ENCODE measurements at regions not wholly inside any gene's neighbourhood (a gene's known extent, or its start where the extent isn't known, plus 50 kb on each side); places are given as distances from the start of the nearest gene placed in this dataset.
"Not testable (repeated sequence)": the region's sequence is repeated elsewhere in the genome, so short reads cannot be mapped to it uniquely, and the experiment has no call there.

DNA sequence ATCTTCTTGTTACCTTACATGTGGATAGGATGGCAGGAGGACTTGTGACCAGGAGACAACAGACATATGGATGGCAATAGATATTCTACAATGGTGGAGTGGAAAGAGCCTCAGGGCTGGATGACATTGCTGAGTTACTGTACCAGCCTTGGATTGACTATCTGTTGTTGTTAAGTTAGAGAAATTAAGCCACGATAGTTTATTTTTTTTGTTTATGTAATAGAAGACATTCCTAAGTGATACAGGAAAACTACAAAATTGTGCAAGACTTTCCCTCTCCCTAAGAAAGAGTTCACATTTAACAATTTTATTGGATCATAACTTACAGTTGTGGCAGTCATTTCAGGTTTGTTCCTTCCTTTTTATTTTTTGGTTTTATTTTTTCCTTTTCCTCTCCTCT lies 230.7 kb upstream of the CACNA2D1 start:
- Mint-ChIP-seq H3K36me3 (ENCODE audit: insufficient read depth) (no peaks in the 10 kb centered on the region), H3K4me3 (no peak overlapping the region), H3K27me3 (no peaks in the 10 kb centered on the region), H3K4me1 (no peaks in the 10 kb centered on the region), H3K27ac (ENCODE audit: low read depth) (no peak overlapping the region), H3K9me3 (peaks cover 13% of the 10 kb centered on the region)
- DNase-seq (ENCODE audit: low spot score in 2 of 2) (no peak), ATAC-seq (replicated peaks; ENCODE audit: extremely low read depth, poor library complexity, severe bottlenecking) (no peak)

DNA sequence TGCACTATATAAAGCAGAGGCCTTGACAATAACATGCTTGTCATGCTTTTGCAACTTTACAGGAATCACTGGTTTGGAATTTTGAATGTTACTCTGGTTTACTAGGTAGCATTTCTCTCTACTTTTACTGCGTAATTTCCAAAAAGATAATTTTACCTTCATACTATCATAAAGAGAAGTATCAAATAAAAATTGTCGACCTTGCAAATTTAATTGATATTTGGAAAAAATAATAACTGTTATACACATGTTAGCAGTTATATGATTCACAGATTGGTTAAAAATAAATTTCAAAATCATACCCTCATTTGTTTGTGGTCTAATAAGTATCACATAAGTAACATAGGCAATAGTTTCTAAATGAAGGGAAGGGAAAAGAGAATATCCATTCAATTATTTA lies 228.5 kb upstream of the CACNA2D1 start:
- Mint-ChIP-seq H3K36me3 (ENCODE audit: insufficient read depth) (no peaks in the 10 kb centered on the region), H3K9me3 (peaks cover 13% of the 10 kb centered on the region), H3K27me3 (no peaks in the 10 kb centered on the region), H3K27ac (ENCODE audit: low read depth) (no peak overlapping the region), H3K4me1 (no peaks in the 10 kb centered on the region), H3K4me3 (no peak overlapping the region)
- ATAC-seq (replicated peaks; ENCODE audit: extremely low read depth, poor library complexity, severe bottlenecking) = no peak
- DNase-seq (ENCODE audit: low spot score in 2 of 2) = no peak

DNA sequence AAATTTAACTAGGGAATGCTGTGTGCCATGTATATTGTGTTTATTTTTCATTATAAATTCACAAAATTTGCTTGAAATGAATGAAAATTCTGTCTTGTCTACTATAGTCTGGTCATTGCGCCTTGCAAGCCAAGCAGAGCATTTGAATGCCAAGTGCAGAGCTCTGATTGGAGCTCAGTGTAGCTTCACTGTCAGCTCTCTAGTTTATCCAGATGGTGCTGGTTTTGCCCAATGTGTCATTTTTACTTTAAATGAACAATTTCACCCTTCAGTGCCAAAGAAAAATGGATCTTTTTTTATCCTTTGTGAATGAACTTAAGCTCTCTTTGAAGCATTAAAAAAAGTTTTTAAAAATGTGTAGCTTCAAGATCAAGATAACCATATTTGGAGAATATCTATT lies 225.6 kb upstream of the CACNA2D1 start:
- Mint-ChIP-seq H3K27me3 (no peaks in the 10 kb centered on the region), H3K27ac (ENCODE audit: low read depth) (no peak overlapping the region), H3K36me3 (ENCODE audit: insufficient read depth) (no peaks in the 10 kb centered on the region), H3K9me3 (peaks cover 7% of the 10 kb centered on the region), H3K4me1 (no peaks in the 10 kb centered on the region), H3K4me3 (no peak overlapping the region)
- no peak for ATAC-seq (replicated peaks; ENCODE audit: extremely low read depth, poor library complexity, severe bottlenecking)
- no peak for DNase-seq (ENCODE audit: low spot score in 2 of 2)

DNA sequence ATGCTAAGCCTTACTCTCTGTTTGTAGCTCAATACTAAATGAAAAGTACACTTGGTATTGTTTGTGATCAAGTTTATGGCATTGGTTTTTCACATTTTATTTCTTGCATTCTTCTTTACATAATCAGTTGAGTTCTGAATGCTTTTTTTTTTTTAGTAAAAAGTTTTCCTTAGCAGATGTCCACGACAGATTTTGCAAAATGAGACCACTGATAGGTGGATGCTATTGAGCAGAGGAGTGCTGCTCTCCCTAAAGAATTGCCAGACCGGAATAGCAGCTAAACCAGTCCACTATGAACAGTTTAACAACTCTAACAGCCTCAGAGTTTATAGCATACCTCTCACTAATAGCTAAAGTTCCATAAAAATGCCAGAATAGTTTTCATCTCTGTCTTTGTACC lies 225.1 kb upstream of the CACNA2D1 start:
- DNase-seq (ENCODE audit: low spot score in 2 of 2) (no peak), ATAC-seq (replicated peaks; ENCODE audit: extremely low read depth, poor library complexity, severe bottlenecking) (no peak)
- no peak overlapping the region for H3K27ac Mint-ChIP-seq (ENCODE audit: low read depth)
- H3K36me3 Mint-ChIP-seq (ENCODE audit: insufficient read depth) = no peaks in the 10 kb centered on the region
- no peak overlapping the region for H3K4me3 Mint-ChIP-seq
- H3K4me1 Mint-ChIP-seq = no peaks in the 10 kb centered on the region
- H3K9me3 Mint-ChIP-seq = peaks cover 7% of the 10 kb centered on the region
- H3K27me3 Mint-ChIP-seq = no peaks in the 10 kb centered on the region

DNA sequence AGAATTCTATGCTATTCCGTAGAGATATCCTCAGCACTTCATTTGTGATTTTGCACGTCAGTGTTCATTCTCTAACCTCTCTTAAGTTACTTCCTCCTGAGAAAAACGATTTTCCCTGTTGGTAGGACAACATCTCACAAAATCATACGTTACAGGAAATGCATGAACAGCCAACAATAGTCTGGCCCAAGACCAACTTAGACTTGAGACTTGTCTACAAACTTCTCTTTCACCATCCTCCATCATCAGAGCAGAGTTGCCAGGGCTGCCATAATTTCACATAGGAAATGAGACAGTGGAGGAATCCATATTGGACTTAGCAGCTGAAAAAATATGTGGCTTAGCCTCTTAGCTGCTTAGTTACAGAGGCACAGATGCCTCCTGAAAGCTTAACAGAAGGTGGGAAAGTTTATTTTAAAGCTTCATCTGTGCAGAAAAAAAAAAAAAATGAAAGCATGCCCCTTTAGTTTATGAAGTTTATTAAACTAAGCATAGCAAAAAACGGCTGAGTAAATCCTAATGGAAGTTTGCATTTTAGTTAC lies 222.5 kb upstream of the CACNA2D1 start:
- no peak for ATAC-seq (replicated peaks; ENCODE audit: extremely low read depth, poor library complexity, severe bottlenecking)
- no peak for DNase-seq (ENCODE audit: low spot score in 2 of 2)
- Mint-ChIP-seq H3K9me3 (peaks cover under 1% of the 10 kb centered on the region), H3K4me1 (no peaks in the 10 kb centered on the region), H3K27ac (ENCODE audit: low read depth) (no peak overlapping the region), H3K4me3 (no peak overlapping the region), H3K36me3 (ENCODE audit: insufficient read depth) (no peaks in the 10 kb centered on the region), H3K27me3 (no peaks in the 10 kb centered on the region)

DNA sequence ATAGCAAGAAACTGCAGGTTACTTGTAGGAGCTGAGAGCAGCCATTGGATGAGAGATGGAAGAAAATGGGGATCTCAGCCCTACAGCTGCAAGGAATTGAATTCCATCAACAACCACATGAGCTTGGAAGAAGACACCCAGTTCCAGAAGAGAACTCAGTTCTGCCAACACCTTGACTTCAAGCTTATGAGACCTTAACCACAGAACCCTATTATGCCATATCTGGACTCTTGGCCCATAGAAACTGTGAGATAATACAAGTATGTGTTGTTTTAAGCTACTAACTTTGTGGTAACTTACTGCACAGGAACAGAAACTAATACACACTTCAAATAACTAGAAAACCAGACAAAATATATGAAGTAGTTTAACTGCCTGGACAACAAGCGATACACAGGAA lies 212.4 kb upstream of the CACNA2D1 start:
- no peak for ATAC-seq (replicated peaks; ENCODE audit: extremely low read depth, poor library complexity, severe bottlenecking)
- no peak overlapping the region for H3K27ac Mint-ChIP-seq (ENCODE audit: low read depth)
- no peak for DNase-seq (ENCODE audit: low spot score in 2 of 2)
- H3K9me3 Mint-ChIP-seq = peaks cover 24% of the 10 kb centered on the region
- no peak overlapping the region for H3K4me3 Mint-ChIP-seq
- no peaks in the 10 kb centered on the region for H3K27me3 Mint-ChIP-seq
- H3K4me1 Mint-ChIP-seq = no peaks in the 10 kb centered on the region
- H3K36me3 Mint-ChIP-seq (ENCODE audit: insufficient read depth) = peaks cover 2% of the 10 kb centered on the region

DNA sequence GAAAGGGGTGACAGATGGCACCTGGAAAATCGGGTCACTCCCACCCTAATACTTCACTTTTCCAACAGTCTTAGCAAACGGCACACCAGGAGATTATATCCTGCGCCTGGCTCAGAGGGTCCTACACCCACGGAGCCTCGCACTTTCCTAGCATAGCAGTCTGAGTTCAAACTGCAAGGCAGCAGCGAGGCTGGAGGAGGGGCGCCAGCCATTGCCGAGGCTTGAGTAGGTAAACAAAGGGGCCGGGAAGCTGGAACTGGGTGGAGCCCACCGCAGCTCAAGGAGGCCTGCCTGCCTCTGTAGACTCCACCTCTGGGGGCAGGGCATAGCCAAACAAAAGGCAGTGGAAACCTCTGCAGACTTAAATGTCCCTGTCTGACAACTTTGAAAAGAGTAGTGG lies 206.5 kb upstream of the CACNA2D1 start:
- H3K27ac Mint-ChIP-seq (ENCODE audit: low read depth); DNase-seq (ENCODE audit: low spot score in 2 of 2); H3K36me3 Mint-ChIP-seq (ENCODE audit: insufficient read depth); H3K4me1 Mint-ChIP-seq; H3K4me3 Mint-ChIP-seq; ATAC-seq (replicated peaks; ENCODE audit: extremely low read depth, poor library complexity, severe bottlenecking); H3K27me3 Mint-ChIP-seq: not testable (repeated sequence)
- H3K9me3 Mint-ChIP-seq = peaks cover 11% of the 10 kb centered on the region

DNA sequence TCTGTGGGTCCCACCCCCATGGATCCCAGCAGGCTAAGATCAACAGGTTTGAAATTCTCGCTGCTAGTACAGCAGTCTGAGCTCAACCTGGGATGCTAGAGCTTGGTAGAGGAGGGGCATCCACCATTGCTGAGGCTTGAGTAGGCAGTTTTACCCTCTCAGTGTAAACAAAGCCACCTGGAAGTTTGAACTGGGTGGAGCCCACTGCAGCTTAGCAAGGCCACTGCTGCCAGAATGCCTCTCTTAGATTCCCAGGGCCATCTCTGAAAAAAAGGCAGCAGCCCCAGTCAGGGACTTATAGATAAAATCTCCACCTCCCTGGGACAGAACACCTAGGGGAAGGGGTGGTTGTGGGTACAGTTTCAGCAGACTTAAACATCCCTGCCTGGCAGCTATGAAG lies 190.0 kb upstream of the CACNA2D1 start:
- DNase-seq (ENCODE audit: low spot score in 2 of 2) = no peak
- H3K36me3 Mint-ChIP-seq (ENCODE audit: insufficient read depth) = no peaks in the 10 kb centered on the region
- no peaks in the 10 kb centered on the region for H3K4me1 Mint-ChIP-seq
- H3K9me3 Mint-ChIP-seq = peaks cover 8% of the 10 kb centered on the region
- no peaks in the 10 kb centered on the region for H3K27me3 Mint-ChIP-seq
- ATAC-seq (replicated peaks; ENCODE audit: extremely low read depth, poor library complexity, severe bottlenecking) = no peak
- no peak overlapping the region for H3K27ac Mint-ChIP-seq (ENCODE audit: low read depth)
- no peak overlapping the region for H3K4me3 Mint-ChIP-seq

DNA sequence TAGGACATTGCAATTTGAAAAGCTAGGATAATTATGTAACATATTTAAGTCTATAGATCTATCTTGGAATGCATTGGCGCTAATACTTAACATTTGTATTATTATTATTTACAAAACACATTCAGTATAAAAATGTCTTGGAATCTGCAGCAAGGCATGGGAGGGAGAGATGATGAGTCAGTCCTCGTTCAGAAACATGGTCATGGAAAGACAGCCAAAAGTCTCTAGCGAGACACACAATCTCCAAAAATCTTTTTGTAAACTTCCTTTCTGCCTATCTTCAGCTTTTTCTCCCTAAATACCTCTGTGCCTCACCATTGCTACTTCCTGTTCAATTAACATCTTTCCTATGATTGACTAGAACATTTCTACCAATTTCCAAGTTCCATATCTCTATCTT lies 188.4 kb upstream of the CACNA2D1 start:
- Mint-ChIP-seq H3K9me3 (peaks cover 8% of the 10 kb centered on the region), H3K4me1 (no peaks in the 10 kb centered on the region), H3K27me3 (no peaks in the 10 kb centered on the region), H3K4me3 (no peak overlapping the region), H3K36me3 (ENCODE audit: insufficient read depth) (no peaks in the 10 kb centered on the region), H3K27ac (ENCODE audit: low read depth) (no peak overlapping the region)
- DNase-seq (ENCODE audit: low spot score in 2 of 2) (no peak), ATAC-seq (replicated peaks; ENCODE audit: extremely low read depth, poor library complexity, severe bottlenecking) (no peak)

DNA sequence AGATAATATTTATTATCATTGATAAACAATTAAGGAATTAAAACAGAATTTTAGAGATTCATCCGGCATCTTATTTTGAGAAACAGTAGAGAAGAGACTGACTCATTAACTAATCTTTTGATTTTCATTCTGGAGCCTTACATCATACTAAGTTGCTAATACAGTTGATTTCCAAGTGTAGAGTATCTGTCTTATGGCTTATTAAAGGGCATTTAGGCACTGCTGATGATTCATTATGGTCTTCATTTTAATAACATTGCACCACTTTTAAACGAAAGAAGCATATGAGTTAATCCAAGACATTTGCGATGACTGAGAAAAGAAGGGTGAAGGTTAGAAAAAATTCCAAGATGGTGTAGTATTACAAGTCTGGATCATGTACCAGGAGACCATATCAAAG lies 186.0 kb upstream of the CACNA2D1 start:
- Mint-ChIP-seq H3K9me3 (no peaks in the 10 kb centered on the region), H3K4me3 (no peak overlapping the region), H3K27ac (ENCODE audit: low read depth) (no peak overlapping the region), H3K36me3 (ENCODE audit: insufficient read depth) (no peaks in the 10 kb centered on the region), H3K4me1 (no peaks in the 10 kb centered on the region), H3K27me3 (no peaks in the 10 kb centered on the region)
- no peak for DNase-seq (ENCODE audit: low spot score in 2 of 2)
- no peak for ATAC-seq (replicated peaks; ENCODE audit: extremely low read depth, poor library complexity, severe bottlenecking)

DNA sequence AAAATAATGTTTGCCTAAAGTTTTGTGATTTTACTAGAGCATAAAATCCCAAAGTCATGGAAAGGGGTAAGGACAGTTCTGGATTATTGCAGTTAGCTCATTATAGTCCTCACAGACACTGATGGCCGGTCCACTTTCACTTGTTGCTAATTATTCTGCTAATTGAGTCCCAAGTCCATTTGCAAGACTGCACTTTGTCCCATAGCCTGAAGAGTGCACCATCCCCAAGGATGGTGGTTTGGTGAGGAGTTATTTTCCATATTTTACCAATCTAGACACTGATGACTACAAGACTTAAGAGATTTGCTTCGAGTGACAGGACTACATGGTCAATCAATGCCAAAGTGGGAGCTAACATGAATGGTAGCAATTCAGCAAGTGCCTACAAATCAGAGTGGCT lies 181.8 kb upstream of the CACNA2D1 start:
- no peak overlapping the region for H3K27ac Mint-ChIP-seq (ENCODE audit: low read depth)
- no peaks in the 10 kb centered on the region for H3K36me3 Mint-ChIP-seq (ENCODE audit: insufficient read depth)
- no peak for DNase-seq (ENCODE audit: low spot score in 2 of 2)
- no peaks in the 10 kb centered on the region for H3K4me1 Mint-ChIP-seq
- no peak for ATAC-seq (replicated peaks; ENCODE audit: extremely low read depth, poor library complexity, severe bottlenecking)
- peaks cover 5% of the 10 kb centered on the region for H3K9me3 Mint-ChIP-seq
- no peak overlapping the region for H3K4me3 Mint-ChIP-seq
- no peaks in the 10 kb centered on the region for H3K27me3 Mint-ChIP-seq

DNA sequence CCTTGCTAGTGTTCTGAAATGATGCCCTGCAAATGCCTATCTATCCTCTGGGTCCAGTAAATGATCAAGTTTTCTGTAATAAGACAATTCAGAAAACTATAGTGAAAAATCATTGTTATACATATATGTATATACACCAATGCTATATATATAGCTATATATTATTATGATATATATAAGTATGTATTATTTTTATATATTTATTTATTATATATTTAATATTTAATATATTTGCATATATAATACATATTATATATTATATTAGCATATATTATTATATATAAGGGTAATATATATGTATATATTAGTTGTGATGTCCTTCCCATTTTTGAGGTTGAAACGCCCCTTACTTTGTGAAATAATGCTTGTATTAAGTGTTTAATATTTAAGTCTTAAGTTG lies 181.4 kb upstream of the CACNA2D1 start:
- no peak overlapping the region for H3K4me3 Mint-ChIP-seq
- ATAC-seq (replicated peaks; ENCODE audit: extremely low read depth, poor library complexity, severe bottlenecking) = no peak
- no peaks in the 10 kb centered on the region for H3K4me1 Mint-ChIP-seq
- DNase-seq (ENCODE audit: low spot score in 2 of 2) = no peak
- H3K27ac Mint-ChIP-seq (ENCODE audit: low read depth) = no peak overlapping the region
- no peaks in the 10 kb centered on the region for H3K36me3 Mint-ChIP-seq (ENCODE audit: insufficient read depth)
- no peaks in the 10 kb centered on the region for H3K27me3 Mint-ChIP-seq
- H3K9me3 Mint-ChIP-seq = peaks cover 8% of the 10 kb centered on the region

DNA sequence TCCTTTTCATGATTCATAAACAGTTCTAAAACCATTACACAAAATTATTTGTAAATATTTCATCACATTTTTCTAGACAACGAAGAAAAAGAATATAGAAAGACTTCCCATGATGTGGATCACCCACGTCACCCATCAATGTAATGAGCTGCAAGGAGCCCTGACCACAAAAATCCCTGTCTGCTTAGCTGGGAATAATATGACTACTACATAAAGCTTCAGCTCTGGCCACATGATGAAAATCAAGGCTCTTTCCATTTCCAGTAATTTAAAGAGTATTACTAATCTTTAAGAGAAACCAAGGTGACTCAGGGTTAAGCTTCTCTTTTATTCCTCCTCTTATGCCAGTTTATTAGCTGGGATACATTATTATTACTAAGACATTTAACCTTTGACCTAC lies 180.8 kb upstream of the CACNA2D1 start:
- Mint-ChIP-seq H3K27me3 (no peaks in the 10 kb centered on the region), H3K4me1 (no peaks in the 10 kb centered on the region), H3K9me3 (peaks cover 11% of the 10 kb centered on the region), H3K4me3 (no peak overlapping the region), H3K27ac (ENCODE audit: low read depth) (no peak overlapping the region), H3K36me3 (ENCODE audit: insufficient read depth) (no peaks in the 10 kb centered on the region)
- DNase-seq (ENCODE audit: low spot score in 2 of 2) (no peak), ATAC-seq (replicated peaks; ENCODE audit: extremely low read depth, poor library complexity, severe bottlenecking) (no peak)

DNA sequence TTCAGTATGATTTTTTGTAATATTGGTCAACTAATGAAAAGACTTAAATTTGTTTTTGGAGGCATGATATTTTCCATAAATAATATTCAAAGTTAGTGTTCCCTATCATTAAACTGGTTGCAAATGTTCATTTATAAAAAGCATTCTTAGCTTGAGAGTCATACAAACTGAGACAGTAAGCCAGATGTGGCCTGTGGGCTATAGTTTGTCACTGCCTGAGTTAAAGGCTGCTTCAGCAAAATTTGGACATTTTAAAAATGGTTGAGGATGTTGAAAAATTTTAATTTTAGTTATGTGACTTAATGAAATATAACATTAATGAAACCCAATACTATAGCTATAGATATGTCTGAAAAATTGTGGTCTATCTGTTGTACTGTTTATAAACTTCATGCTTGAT lies 180.2 kb upstream of the CACNA2D1 start:
- no peaks in the 10 kb centered on the region for H3K36me3 Mint-ChIP-seq (ENCODE audit: insufficient read depth)
- no peaks in the 10 kb centered on the region for H3K27me3 Mint-ChIP-seq
- no peak overlapping the region for H3K4me3 Mint-ChIP-seq
- H3K9me3 Mint-ChIP-seq = peaks cover 12% of the 10 kb centered on the region
- ATAC-seq (replicated peaks; ENCODE audit: extremely low read depth, poor library complexity, severe bottlenecking) (no peak), DNase-seq (ENCODE audit: low spot score in 2 of 2) (no peak)
- H3K4me1 Mint-ChIP-seq = no peaks in the 10 kb centered on the region
- no peak overlapping the region for H3K27ac Mint-ChIP-seq (ENCODE audit: low read depth)
